ENCODE measurements at regions not wholly inside any gene's neighbourhood (a gene's known extent, or its start where the extent isn't known, plus 50 kb on each side); places are given as distances from the start of the nearest gene placed in this dataset.

DNA sequence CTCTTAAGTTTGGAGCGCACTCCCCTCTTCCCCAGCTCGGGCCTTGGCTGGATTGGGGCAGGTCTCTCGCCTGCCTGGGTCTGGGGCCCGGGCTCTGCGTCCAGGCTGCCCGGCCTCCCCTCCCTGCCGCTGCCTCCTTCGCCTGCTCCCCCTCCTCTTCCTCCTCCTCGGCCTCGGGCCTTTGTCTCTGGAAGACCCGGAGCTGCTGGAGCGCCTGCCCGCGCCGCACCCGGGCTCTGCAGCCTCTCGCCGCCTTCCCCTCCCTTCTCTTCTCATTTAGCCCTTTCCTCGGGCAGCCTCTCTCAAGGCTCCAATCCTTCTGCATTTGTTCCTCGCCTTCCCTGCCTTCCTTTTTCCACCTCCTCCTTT lies 218.5 kb downstream of the C9orf50 start:
- TF ChIP-seq, protein P1, sequence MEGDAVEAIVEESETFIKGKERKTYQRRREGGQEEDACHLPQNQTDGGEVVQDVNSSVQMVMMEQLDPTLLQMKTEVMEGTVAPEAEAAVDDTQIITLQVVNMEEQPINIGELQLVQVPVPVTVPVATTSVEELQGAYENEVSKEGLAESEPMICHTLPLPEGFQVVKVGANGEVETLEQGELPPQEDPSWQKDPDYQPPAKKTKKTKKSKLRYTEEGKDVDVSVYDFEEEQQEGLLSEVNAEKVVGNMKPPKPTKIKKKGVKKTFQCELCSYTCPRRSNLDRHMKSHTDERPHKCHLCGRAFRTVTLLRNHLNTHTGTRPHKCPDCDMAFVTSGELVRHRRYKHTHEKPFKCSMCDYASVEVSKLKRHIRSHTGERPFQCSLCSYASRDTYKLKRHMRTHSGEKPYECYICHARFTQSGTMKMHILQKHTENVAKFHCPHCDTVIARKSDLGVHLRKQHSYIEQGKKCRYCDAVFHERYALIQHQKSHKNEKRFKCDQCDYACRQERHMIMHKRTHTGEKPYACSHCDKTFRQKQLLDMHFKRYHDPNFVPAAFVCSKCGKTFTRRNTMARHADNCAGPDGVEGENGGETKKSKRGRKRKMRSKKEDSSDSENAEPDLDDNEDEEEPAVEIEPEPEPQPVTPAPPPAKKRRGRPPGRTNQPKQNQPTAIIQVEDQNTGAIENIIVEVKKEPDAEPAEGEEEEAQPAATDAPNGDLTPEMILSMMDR (conservative IDR thresholded peaks at IDR 0.05 in 1 of 2, IDR thresholded peaks at IDR 0.05 in 1 of 2; ENCODE audit: extremely low read depth in 1 of 2, insufficient read depth in 1 of 2, low read depth in 1 of 2, low read length in 2 of 2): no peak
- no peak for TF ChIP-seq EZH2 (IDR thresholded peaks at IDR 0.05; ENCODE audit: borderline replicate concordance, low read length)

Data from mammary epithelial cell (primary cell).